B cell (primary cell): ENCODE measurements at regions not wholly inside any gene's neighbourhood (a gene's known extent, or its start where the extent isn't known, plus 50 kb on each side); places are given as distances from the start of the nearest gene placed in this dataset.
"Not testable (repeated sequence)": the region's sequence is repeated elsewhere in the genome, so short reads cannot be mapped to it uniquely, and the experiment has no call there.

Experiments
- ATAC-seq: fragments of 200-7000 bp; cut with Tn5 transposase; one replicate; pipeline ENCODE4 v1.10.0; 2021; ENCODE audit warnings: low read depth, mild to moderate bottlenecking, moderate number of reproducible peaks, moderate library complexity
- CTCF ChIA-PET: fragments of 350-600 bp; sonication (Branson Sonifier 250); formaldehyde crosslinking; loops from one replicate; lab custom pipeline; 2021; ENCODE audit warnings: antibody characterized with exemption, inconsistent platforms; lab: Charles Lee
- POLR2A ChIA-PET: fragments of 350-600 bp; sonication (Branson Sonifier 250); formaldehyde crosslinking; loops from one replicate; lab custom pipeline; 2021; ENCODE audit warnings: antibody characterized with exemption; lab: Charles Lee
- DNase-seq: peaks from one replicate; pipeline ENCODE4 v3.0.0; 2013
- H2AFZ ChIP-seq: 2 replicates; pipeline ENCODE4 v1.6.1; 2012; ENCODE audit warnings: mild to moderate bottlenecking, low read depth, low read length; ENCODE audit not compliant: insufficient read depth, poor library complexity, severe bottlenecking
- H3K27ac ChIP-seq, 2 donors: 1 replicate in 1 of 2; 2 replicates in 1 of 2; pipeline ENCODE4 v1.5.1; 2012 to 2013; ENCODE audit warnings: low read length in 2 of 2, mild to moderate bottlenecking in 2 of 2, moderate library complexity in 1 of 2
- H3K27me3 ChIP-seq, 4 experiments: fragments of 200-600 bp in 1 of 4; sonication (generic) in 1 of 4; replicated peaks in 1 of 4; 1 replicate in 2 of 4; 2 replicates in 2 of 4; pipeline versions ENCODE4 v1.6.1 to v1.7.0; 2013 to 2016; ENCODE audit warnings: low read length in 3 of 4, mild to moderate bottlenecking in 2 of 4, mixed read lengths in 1 of 4, moderate library complexity in 1 of 4; ENCODE audit not compliant: insufficient read depth in 4 of 4, control insufficient read depth in 3 of 4; ENCODE audit errors: control extremely low read depth in 1 of 4
- H3K36me3 ChIP-seq, 2 experiments: replicated peaks in 1 of 2; 1 replicate in 1 of 2; 2 replicates in 1 of 2; pipeline versions ENCODE4 v1.6.1 to v1.7.1; 2013; ENCODE audit warnings: low read length in 1 of 2; ENCODE audit not compliant: insufficient read depth in 2 of 2, control insufficient read depth in 1 of 2; ENCODE audit errors: control extremely low read depth in 1 of 2, extremely low read depth in 1 of 2
- H3K4me1 ChIP-seq, 2 donors: fragments of 200-600 bp in 1 of 2; sonication (generic) in 1 of 2; 1 replicate in 1 of 2; 2 replicates in 1 of 2; pipeline versions ENCODE4 v1.5.1 to v1.6.1; 2013 to 2017; ENCODE audit warnings: low read length in 2 of 2; ENCODE audit not compliant: control insufficient read depth in 2 of 2, insufficient read depth in 2 of 2
- H3K4me2 ChIP-seq: replicated peaks from 2 replicates; pipeline ENCODE3; 2012; ENCODE audit warnings: mild to moderate bottlenecking, low read depth, low read length; ENCODE audit not compliant: poor library complexity, severe bottlenecking
- H3K4me3 ChIP-seq, 5 experiments: fragments of 200-600 bp in 1 of 5; sonication (generic) in 1 of 5; 1 replicate in 3 of 5; 2 replicates in 2 of 5; pipeline versions ENCODE4 v1.5.1 to v1.7.0; 2011 to 2016; ENCODE audit warnings: low read length in 4 of 5, mild to moderate bottlenecking in 4 of 5, low read depth in 2 of 5, control low read depth in 1 of 5, moderate library complexity in 1 of 5; ENCODE audit not compliant: insufficient read depth in 1 of 5; ENCODE audit errors: control extremely low read depth in 1 of 5, extremely low read depth in 1 of 5
- H3K79me2 ChIP-seq: fragments of 200-600 bp; sonication (generic); one replicate; pipeline ENCODE4 v1.6.0; 2016; ENCODE audit warnings: low read length; ENCODE audit not compliant: control insufficient read depth, insufficient read depth
- H3K9ac ChIP-seq: fragments of 200-600 bp; sonication (generic); 2 replicates; pipeline ENCODE4 v1.6.1; 2017; ENCODE audit warnings: mild to moderate bottlenecking, low read length, moderate library complexity
- H3K9me3 ChIP-seq, 3 donors: one replicate each; pipeline versions ENCODE4 v1.6.1 to v1.7.1; 2013; ENCODE audit warnings: low read length in 2 of 3; ENCODE audit not compliant: control insufficient read depth in 2 of 3, insufficient read depth in 1 of 3; ENCODE audit errors: control extremely low read depth in 1 of 3
- H4K20me1 ChIP-seq: 2 replicates; pipeline ENCODE4 v1.6.0; 2012; ENCODE audit warnings: mild to moderate bottlenecking, low read length; ENCODE audit not compliant: insufficient read depth, control insufficient read depth, poor library complexity, severe bottlenecking
- H3K27ac Mint-ChIP-seq: one replicate; pipeline ENCODE4 v1.8.0; 2021; ENCODE audit warnings: mixed read lengths
- H3K27me3 Mint-ChIP-seq: one replicate; pipeline ENCODE4 v1.8.0; 2021; ENCODE audit warnings: mixed read lengths
- H3K4me1 Mint-ChIP-seq: one replicate; pipeline ENCODE4 v1.8.0; 2021; ENCODE audit warnings: mixed read lengths
- H3K4me3 Mint-ChIP-seq: one replicate; pipeline ENCODE4 v1.8.0; 2021; ENCODE audit warnings: mixed read lengths
- H3K9me3 Mint-ChIP-seq: one replicate; pipeline ENCODE4 v1.8.0; 2022; ENCODE audit warnings: mixed read lengths; ENCODE audit not compliant: insufficient read depth
- WGBS: methylation state at CpG from one replicate; pipeline ENCODE4 v1.1.5; 2013; ENCODE audit warnings: missing lambda C conversion rate; ENCODE audit not compliant: insufficient coverage; 5-methylcytosine and 5-hydroxymethylcytosine counted together
- intact Hi-C: fragments of 100-400 bp; cut with micrococcal nuclease; formaldehyde crosslinking; loops from one replicate; pipeline ENCODE4 v1.10.0; 2022
- TF ChIP-seq, protein P1 (sequence below): fragments of 200-600 bp; IDR thresholded peaks from one replicate; pipeline ENCODE4 v1.8.0; 2022; ENCODE audit warnings: antibody characterized with exemption, mild to moderate bottlenecking

DNA sequence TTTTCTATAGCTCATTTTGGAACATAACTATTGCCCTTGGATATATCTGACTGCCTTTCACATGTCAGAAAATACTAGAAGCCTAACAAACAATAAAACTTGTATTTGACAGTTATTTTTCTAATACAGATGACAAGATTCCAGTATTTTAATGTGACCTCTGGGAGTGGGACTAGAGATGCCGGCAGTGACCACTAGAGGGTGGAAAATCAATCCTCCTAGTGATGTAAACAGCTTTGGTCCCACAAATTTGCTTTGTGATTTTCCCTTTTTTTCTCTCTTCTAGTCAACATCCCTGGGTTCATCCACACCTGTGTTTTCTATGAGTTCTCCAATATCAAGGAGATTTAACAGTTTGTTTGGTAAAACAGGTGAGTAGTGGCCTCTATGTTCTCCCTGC lies 615.1 kb downstream of the SPATA31A6 start:
- intact Hi-C loops, result not testable (repeated sequence)

DNA sequence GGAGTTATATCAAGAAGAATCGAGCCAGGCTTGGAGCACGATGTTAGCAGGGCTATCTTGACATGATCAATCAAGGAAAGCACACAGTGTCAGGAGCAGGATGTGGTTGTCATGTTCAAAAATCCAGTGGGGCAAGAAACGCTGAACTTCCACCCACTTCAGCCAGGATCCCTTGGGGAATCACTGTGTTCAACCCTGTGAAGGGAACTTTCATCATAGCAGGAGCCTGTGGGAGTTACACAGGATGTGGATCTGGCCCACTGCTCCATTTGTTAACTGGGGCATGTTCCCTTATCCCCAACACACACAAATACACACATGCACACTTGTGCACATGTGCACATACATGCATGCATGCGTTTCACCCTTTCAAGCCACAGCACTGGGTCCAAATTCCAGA lies 619.3 kb downstream of the SPATA31A6 start:
- ATAC-seq, H3K27ac ChIP-seq, H3K4me1 Mint-ChIP-seq, H2AFZ ChIP-seq, H3K9me3 ChIP-seq, H3K9ac ChIP-seq, POLR2A ChIA-PET, H3K79me2 ChIP-seq, CTCF ChIA-PET, H4K20me1 ChIP-seq, H3K4me3 Mint-ChIP-seq, H3K4me1 ChIP-seq, H3K9me3 Mint-ChIP-seq, H3K36me3 ChIP-seq, H3K27ac Mint-ChIP-seq, H3K4me3 ChIP-seq, H3K27me3 ChIP-seq, intact Hi-C loops, H3K27me3 Mint-ChIP-seq, H3K4me2 ChIP-seq, DNase-seq: not testable (repeated sequence)
- 80% methylated on average over 1 of the region's 4 CpGs for WGBS

More for the DNA sequence above, 615.1 kb downstream of the SPATA31A6 start:
- H3K4me1 ChIP-seq, H2AFZ ChIP-seq, H3K4me1 Mint-ChIP-seq, H3K27me3 Mint-ChIP-seq, H3K27me3 ChIP-seq, DNase-seq, POLR2A ChIA-PET, ATAC-seq, H3K4me3 Mint-ChIP-seq, H3K36me3 ChIP-seq, CTCF ChIA-PET, H3K9me3 Mint-ChIP-seq, H3K27ac ChIP-seq, H4K20me1 ChIP-seq, H3K9me3 ChIP-seq, H3K27ac Mint-ChIP-seq, H3K79me2 ChIP-seq, H3K9ac ChIP-seq, H3K4me2 ChIP-seq, H3K4me3 ChIP-seq: not testable (repeated sequence)
- WGBS, result no CpG with 5 or more reads among the region's 1 CpG
- TF ChIP-seq, protein P1, sequence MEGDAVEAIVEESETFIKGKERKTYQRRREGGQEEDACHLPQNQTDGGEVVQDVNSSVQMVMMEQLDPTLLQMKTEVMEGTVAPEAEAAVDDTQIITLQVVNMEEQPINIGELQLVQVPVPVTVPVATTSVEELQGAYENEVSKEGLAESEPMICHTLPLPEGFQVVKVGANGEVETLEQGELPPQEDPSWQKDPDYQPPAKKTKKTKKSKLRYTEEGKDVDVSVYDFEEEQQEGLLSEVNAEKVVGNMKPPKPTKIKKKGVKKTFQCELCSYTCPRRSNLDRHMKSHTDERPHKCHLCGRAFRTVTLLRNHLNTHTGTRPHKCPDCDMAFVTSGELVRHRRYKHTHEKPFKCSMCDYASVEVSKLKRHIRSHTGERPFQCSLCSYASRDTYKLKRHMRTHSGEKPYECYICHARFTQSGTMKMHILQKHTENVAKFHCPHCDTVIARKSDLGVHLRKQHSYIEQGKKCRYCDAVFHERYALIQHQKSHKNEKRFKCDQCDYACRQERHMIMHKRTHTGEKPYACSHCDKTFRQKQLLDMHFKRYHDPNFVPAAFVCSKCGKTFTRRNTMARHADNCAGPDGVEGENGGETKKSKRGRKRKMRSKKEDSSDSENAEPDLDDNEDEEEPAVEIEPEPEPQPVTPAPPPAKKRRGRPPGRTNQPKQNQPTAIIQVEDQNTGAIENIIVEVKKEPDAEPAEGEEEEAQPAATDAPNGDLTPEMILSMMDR, result peak; percentile 46

DNA sequence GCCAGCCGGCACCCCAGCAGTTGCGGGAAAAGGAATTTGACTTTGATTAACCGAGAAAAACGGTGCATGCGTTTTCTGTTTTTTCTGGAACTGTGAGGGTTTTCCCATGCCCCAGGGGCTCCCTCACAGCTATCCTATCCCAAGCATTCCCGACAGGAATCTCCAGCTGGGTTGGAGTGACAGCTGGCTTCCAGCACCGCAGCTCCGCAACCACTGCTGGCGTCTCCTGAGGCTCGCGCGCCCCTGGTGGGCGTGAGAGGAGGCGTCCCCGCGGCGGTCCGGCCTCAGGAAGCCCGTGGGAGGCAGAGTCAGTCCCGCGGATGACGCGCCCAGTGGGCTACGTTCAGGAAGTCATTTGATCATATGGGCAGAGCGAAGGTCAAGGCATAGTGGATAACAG lies 623.2 kb downstream of the SPATA31A6 start:
- H3K4me3 Mint-ChIP-seq, H3K4me3 ChIP-seq, DNase-seq, POLR2A ChIA-PET, H3K79me2 ChIP-seq, H3K9ac ChIP-seq, H2AFZ ChIP-seq, CTCF ChIA-PET, ATAC-seq, H3K27me3 Mint-ChIP-seq, H3K36me3 ChIP-seq, H3K4me1 Mint-ChIP-seq, H3K9me3 ChIP-seq, H4K20me1 ChIP-seq, H3K4me1 ChIP-seq, H3K27me3 ChIP-seq, H3K4me2 ChIP-seq, intact Hi-C loops, H3K9me3 Mint-ChIP-seq, H3K27ac ChIP-seq, H3K27ac Mint-ChIP-seq: not testable (repeated sequence)
- WGBS, result 64% methylated on average over 5 of the region's 25 CpGs

DNA sequence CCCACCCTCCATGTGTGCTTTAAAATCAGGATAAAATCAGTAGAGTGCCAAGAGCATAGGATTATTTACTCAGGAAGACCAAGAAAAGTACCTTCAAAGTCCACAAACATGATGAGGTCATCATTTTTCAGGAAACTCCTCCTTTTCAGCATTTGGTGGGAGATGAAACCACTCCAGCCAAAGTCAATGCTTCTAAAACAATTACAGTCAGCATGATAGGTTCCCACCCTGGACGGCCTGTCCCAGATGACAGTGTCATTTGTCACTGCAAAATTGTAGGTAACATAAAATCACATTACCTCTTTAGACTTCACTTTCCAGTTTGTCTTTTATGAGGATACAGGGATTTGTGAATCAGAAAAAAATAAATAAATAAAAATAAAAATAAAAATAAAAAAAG lies 638.0 kb downstream of the SPATA31A6 start:
- H3K9me3 Mint-ChIP-seq, H4K20me1 ChIP-seq, H3K27ac Mint-ChIP-seq, H3K27me3 ChIP-seq, CTCF ChIA-PET, H3K27me3 Mint-ChIP-seq, DNase-seq, H3K9ac ChIP-seq, POLR2A ChIA-PET, intact Hi-C loops, H3K4me1 Mint-ChIP-seq, H2AFZ ChIP-seq, H3K9me3 ChIP-seq, H3K4me3 Mint-ChIP-seq, H3K27ac ChIP-seq, H3K4me2 ChIP-seq, H3K4me3 ChIP-seq, H3K79me2 ChIP-seq, ATAC-seq, H3K36me3 ChIP-seq, H3K4me1 ChIP-seq: not testable (repeated sequence)
- no CpG with 5 or more reads among the region's 1 CpG for WGBS
